ENCODE measurements at regions not wholly inside any gene's neighbourhood (a gene's known extent, or its start where the extent isn't known, plus 50 kb on each side); places are given as distances from the start of the nearest gene placed in this dataset.

GRCh38 chr6:159372333-159372732 is 203.1 kb downstream of the FNDC1 start:
- TF ChIP-seq POLR2A (IDR thresholded peaks at IDR 0.05; ENCODE audit: low read length) (no peak), GATA1 (IDR thresholded peaks at IDR 0.05; ENCODE audit: low read depth, low read length) (no peak)
